Neural cell (in vitro differentiated cells): ENCODE measurements at regions not wholly inside any gene's neighbourhood (a gene's known extent, or its start where the extent isn't known, plus 50 kb on each side); places are given as distances from the start of the nearest gene placed in this dataset.

Experiments
- H2AFZ ChIP-seq: fragments of 200-600, 300-800 bp; sonication (generic), shearing (Covaris generic); 2 replicates; pipeline ENCODE4 v1.6.0; 2014; ENCODE audit warnings: low read depth, mild to moderate bottlenecking, antibody characterized with exemption, low read length, moderate library complexity
- H3F3A ChIP-seq: fragments of 200-600 bp; shearing (Covaris generic); 2 replicates; pipeline ENCODE4 v1.6.1; 2016; ENCODE audit warnings: mild to moderate bottlenecking, moderate library complexity, mixed read lengths, antibody characterized with exemption, low read length; ENCODE audit not compliant: insufficient read depth, poor library complexity, severe bottlenecking
- H3K27ac ChIP-seq: fragments of 200-600, 300-800 bp; sonication (generic), shearing (Covaris generic); 2 replicates; pipeline ENCODE4 v1.5.1; 2014; ENCODE audit warnings: mild to moderate bottlenecking, low read length, moderate library complexity
- H3K27me3 ChIP-seq: fragments of 300-800, 200-600 bp; sonication (generic), shearing (Covaris generic); 2 replicates; pipeline ENCODE4 v1.6.0; 2014; ENCODE audit warnings: mild to moderate bottlenecking, low read depth, low read length, moderate library complexity; ENCODE audit not compliant: insufficient read depth
- H3K36me3 ChIP-seq: fragments of 300-800, 200-600 bp; sonication (generic), shearing (Covaris generic); 2 replicates; pipeline ENCODE4 v1.5.1; 2014; ENCODE audit warnings: mild to moderate bottlenecking, antibody characterized with exemption, low read length, moderate library complexity; ENCODE audit not compliant: insufficient read depth
- H3K4me2 ChIP-seq: fragments of 300-800, 200-600 bp; sonication (generic), shearing (Covaris generic); 2 replicates; pipeline ENCODE4 v1.6.0; 2014; ENCODE audit warnings: mild to moderate bottlenecking, low read length
- H3K4me3 ChIP-seq: fragments of 300-800, 200-600 bp; sonication (generic), shearing (Covaris generic); 2 replicates; pipeline ENCODE4 v1.5.1; 2014; ENCODE audit warnings: mild to moderate bottlenecking, low read length, moderate library complexity
- H3K79me2 ChIP-seq: fragments of 200-600 bp; shearing (Covaris generic); replicated peaks from 2 replicates; pipeline ENCODE4 v1.6.0; 2014; ENCODE audit warnings: mild to moderate bottlenecking, low read length, moderate library complexity; ENCODE audit not compliant: insufficient read depth
- H3K9ac ChIP-seq: fragments of 300-800, 200-600 bp; sonication (generic), shearing (Covaris generic); 2 replicates; pipeline ENCODE4 v1.6.1; 2016; ENCODE audit warnings: mild to moderate bottlenecking, low read length, mixed read lengths
- H3K9me2 ChIP-seq: fragments of 200-600 bp; shearing (Covaris generic); 2 replicates; pipeline ENCODE4 v1.6.1; 2016; ENCODE audit warnings: mild to moderate bottlenecking, low read length, mixed read lengths; ENCODE audit not compliant: insufficient read depth
- H3K9me3 ChIP-seq: fragments of 200-600, 300-800 bp; sonication (generic), shearing (Covaris generic); 2 replicates; pipeline ENCODE4 v1.6.1; 2016; ENCODE audit warnings: mild to moderate bottlenecking, mixed run types, low read length, moderate library complexity, mixed read lengths
- H4K20me1 ChIP-seq: fragments of 200-600 bp; shearing (Covaris generic); 2 replicates; pipeline ENCODE4 v1.6.1; 2016; ENCODE audit warnings: mild to moderate bottlenecking, mixed run types; ENCODE audit not compliant: insufficient read depth
- EP300 ChIP-seq: fragments of 450-650 bp; conservative IDR thresholded peaks from 2 replicates; pipeline ENCODE4 v1.6.1; 2014; ENCODE audit warnings: antibody characterized with exemption, mild to moderate bottlenecking, moderate library complexity; ENCODE audit not compliant: poor library complexity, severe bottlenecking
- EZH2 ChIP-seq: fragments of 200-600, 300-800 bp; shearing (Covaris generic), sonication (generic); IDR thresholded peaks from 2 replicates; pipeline ENCODE4 v1.6.1; 2014; ENCODE audit warnings: antibody characterized with exemption, low read length, borderline replicate concordance, mild to moderate bottlenecking; ENCODE audit not compliant: insufficient read depth, poor library complexity, severe bottlenecking
- MXI1 ChIP-seq: fragments of 450-650 bp; conservative IDR thresholded peaks from 2 replicates; pipeline ENCODE4 v1.6.1; 2014; ENCODE audit warnings: antibody characterized with exemption, mild to moderate bottlenecking; ENCODE audit not compliant: poor library complexity, severe bottlenecking
- POLR2AphosphoS5 ChIP-seq: IDR thresholded peaks from 2 replicates; pipeline ENCODE4 v1.6.1; 2012
- RAD21 ChIP-seq: fragments of 450-650 bp; conservative IDR thresholded peaks from 2 replicates; pipeline ENCODE4 v1.6.1; 2014; ENCODE audit warnings: antibody characterized with exemption, mild to moderate bottlenecking, moderate library complexity
- SMC3 ChIP-seq: fragments of 450-650 bp; conservative IDR thresholded peaks from 2 replicates; pipeline ENCODE4 v1.6.1; 2014; ENCODE audit warnings: antibody characterized with exemption, mild to moderate bottlenecking, moderate library complexity; ENCODE audit not compliant: poor library complexity
- TAF1 ChIP-seq: IDR thresholded peaks from 2 replicates; pipeline ENCODE4 v1.6.1; 2012; ENCODE audit warnings: low read depth
- TF ChIP-seq, protein P1 (sequence below): fragments of 450-650 bp; IDR thresholded peaks from 2 replicates; pipeline ENCODE4 v1.5.1; 2014; ENCODE audit warnings: antibody characterized with exemption, mild to moderate bottlenecking, moderate library complexity; ENCODE audit not compliant: poor library complexity, severe bottlenecking
- TF ChIP-seq, protein P2 (sequence below): IDR thresholded peaks from 2 replicates; pipeline ENCODE4 v1.6.1; 2012; ENCODE audit warnings: borderline replicate concordance

DNA sequence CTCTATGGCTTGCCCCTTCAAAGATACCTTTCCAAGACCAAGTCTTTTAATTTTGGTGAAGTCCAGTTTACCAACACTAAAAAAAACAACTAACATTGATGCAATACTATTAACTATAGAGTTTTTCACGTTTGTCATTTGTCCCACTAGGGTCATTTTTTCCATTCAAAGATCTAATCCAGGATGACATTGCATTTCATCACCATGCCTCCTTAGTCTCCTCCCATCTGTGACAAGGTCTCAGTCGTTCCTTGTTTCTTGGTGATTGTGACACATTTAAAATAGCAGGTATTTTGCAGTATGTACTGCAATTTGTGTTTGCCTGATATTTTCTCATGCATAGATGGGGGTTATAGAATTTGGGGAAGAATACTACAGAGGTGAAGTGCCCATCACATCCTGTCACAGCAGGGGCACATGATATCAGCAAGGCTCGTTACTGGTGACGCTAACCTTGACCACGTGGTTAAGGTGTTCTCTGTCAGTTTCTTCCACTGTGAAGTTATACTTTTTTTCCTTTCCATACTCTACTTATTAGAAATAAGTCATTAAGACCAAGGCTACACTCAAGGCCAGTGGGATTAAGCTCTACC lies 799.2 kb upstream of the RAB6C start:
- Histone ChIP-seq H3K9me2 (no peaks in the 10 kb centered on the region), H3K27ac (no peak overlapping the region), H3F3A (no peaks in the 10 kb centered on the region), H2AFZ (no peak overlapping the region), H3K36me3 (no peaks in the 10 kb centered on the region), H3K79me2 (no peaks in the 10 kb centered on the region), H3K4me3 (no peak overlapping the region), H3K9me3 (no peaks in the 10 kb centered on the region), H3K9ac (no peak overlapping the region), H3K27me3 (no peaks in the 10 kb centered on the region), H3K4me2 (no peak overlapping the region), H4K20me1 (no peaks in the 10 kb centered on the region)
- TF ChIP-seq EP300 (no peak), RAD21 (no peak), POLR2AphosphoS5 (no peak), TAF1 (no peak), SMC3 (no peak), EZH2 (no peak)
- TF ChIP-seq, protein P1, sequence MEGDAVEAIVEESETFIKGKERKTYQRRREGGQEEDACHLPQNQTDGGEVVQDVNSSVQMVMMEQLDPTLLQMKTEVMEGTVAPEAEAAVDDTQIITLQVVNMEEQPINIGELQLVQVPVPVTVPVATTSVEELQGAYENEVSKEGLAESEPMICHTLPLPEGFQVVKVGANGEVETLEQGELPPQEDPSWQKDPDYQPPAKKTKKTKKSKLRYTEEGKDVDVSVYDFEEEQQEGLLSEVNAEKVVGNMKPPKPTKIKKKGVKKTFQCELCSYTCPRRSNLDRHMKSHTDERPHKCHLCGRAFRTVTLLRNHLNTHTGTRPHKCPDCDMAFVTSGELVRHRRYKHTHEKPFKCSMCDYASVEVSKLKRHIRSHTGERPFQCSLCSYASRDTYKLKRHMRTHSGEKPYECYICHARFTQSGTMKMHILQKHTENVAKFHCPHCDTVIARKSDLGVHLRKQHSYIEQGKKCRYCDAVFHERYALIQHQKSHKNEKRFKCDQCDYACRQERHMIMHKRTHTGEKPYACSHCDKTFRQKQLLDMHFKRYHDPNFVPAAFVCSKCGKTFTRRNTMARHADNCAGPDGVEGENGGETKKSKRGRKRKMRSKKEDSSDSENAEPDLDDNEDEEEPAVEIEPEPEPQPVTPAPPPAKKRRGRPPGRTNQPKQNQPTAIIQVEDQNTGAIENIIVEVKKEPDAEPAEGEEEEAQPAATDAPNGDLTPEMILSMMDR: no peak

DNA sequence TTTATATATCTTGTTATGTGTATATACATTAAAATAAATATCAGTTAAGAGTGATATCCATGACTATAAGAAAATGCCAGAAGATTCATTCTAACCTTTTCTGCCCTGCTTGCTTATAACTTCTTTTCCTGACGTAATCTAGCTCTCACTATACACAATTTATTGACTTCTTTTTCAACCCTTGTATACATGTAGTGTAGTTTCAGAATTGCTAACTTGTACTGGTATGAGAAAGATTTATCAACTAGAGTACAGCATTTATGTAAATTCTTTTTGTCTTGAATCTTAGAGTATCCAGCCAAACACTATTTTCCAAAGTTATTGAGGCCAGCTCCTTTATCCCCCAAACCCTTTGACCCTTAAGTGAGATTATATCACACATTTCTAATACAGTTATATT lies 798.0 kb upstream of the RAB6C start:
- TF ChIP-seq, protein P2, sequence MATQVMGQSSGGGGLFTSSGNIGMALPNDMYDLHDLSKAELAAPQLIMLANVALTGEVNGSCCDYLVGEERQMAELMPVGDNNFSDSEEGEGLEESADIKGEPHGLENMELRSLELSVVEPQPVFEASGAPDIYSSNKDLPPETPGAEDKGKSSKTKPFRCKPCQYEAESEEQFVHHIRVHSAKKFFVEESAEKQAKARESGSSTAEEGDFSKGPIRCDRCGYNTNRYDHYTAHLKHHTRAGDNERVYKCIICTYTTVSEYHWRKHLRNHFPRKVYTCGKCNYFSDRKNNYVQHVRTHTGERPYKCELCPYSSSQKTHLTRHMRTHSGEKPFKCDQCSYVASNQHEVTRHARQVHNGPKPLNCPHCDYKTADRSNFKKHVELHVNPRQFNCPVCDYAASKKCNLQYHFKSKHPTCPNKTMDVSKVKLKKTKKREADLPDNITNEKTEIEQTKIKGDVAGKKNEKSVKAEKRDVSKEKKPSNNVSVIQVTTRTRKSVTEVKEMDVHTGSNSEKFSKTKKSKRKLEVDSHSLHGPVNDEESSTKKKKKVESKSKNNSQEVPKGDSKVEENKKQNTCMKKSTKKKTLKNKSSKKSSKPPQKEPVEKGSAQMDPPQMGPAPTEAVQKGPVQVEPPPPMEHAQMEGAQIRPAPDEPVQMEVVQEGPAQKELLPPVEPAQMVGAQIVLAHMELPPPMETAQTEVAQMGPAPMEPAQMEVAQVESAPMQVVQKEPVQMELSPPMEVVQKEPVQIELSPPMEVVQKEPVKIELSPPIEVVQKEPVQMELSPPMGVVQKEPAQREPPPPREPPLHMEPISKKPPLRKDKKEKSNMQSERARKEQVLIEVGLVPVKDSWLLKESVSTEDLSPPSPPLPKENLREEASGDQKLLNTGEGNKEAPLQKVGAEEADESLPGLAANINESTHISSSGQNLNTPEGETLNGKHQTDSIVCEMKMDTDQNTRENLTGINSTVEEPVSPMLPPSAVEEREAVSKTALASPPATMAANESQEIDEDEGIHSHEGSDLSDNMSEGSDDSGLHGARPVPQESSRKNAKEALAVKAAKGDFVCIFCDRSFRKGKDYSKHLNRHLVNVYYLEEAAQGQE: no peak
- TF ChIP-seq EZH2: no peak
- no peak for TF ChIP-seq MXI1
- no peak for TF ChIP-seq SMC3
- no peak for TF ChIP-seq EP300
- TF ChIP-seq, protein P1: no peak
- Histone ChIP-seq H3K9me2 (no peaks in the 10 kb centered on the region), H3K4me2 (no peak overlapping the region)

More for the DNA sequence above, 798.0 kb upstream of the RAB6C start:
- H4K20me1 ChIP-seq: no peaks in the 10 kb centered on the region
- no peaks in the 10 kb centered on the region for H3K27me3 ChIP-seq
- no peaks in the 10 kb centered on the region for H3K79me2 ChIP-seq
- H3K9ac ChIP-seq: no peak overlapping the region
- H3K36me3 ChIP-seq: no peaks in the 10 kb centered on the region
- H3F3A ChIP-seq: no peaks in the 10 kb centered on the region
- H3K9me3 ChIP-seq: no peaks in the 10 kb centered on the region
- no peak overlapping the region for H2AFZ ChIP-seq
- H3K4me3 ChIP-seq: no peak overlapping the region
- H3K27ac ChIP-seq: no peak overlapping the region
